ENCODE measurements at regions not wholly inside any gene's neighbourhood (a gene's known extent, or its start where the extent isn't known, plus 50 kb on each side); places are given as distances from the start of the nearest gene placed in this dataset.

GRCh38 chr2:242056785-242057184 is 187.3 kb downstream of the RTP5 start:
- no CpG with 5 or more reads among the region's 11 CpGs for WGBS (ENCODE audit: extremely low coverage, insufficient read length, low lambda C conversion rate)
- H3K36me3 Mint-ChIP-seq (ENCODE audit: insufficient read depth in 1 of 3, low read depth in 3 of 3) = peaks cover 17 to 26% (median 20%) of the 10 kb centered on the region in 3 experiments
- H4K5ac ChIP-seq (ENCODE audit: insufficient read length, low read depth, low read length) = no peak overlapping the region
- no peak overlapping the region for H2BK15ac ChIP-seq (ENCODE audit: low read depth, low read length)
- H2BK5ac ChIP-seq (ENCODE audit: insufficient read length, low read length) = no peak overlapping the region
- H3K27me3 ChIP-seq (ENCODE audit: insufficient read depth, low read length) = peaks cover 3% of the 10 kb centered on the region; the same call in 1 of the 2 replicates
- no peak overlapping the region for H3K4ac ChIP-seq (ENCODE audit: low read depth, low read length)
- H3K4me1 Mint-ChIP-seq = peaks cover 6 to 7% of the 10 kb centered on the region in 2 experiments; a peak in 2 of 4 replicates
- no peaks in the 10 kb centered on the region for H3K79me2 ChIP-seq (ENCODE audit: insufficient read depth, low read length)
- H3K23ac ChIP-seq (ENCODE audit: insufficient read length, low read depth, low read length) = no peak overlapping the region
- H4K20me1 ChIP-seq (ENCODE audit: control insufficient read depth, insufficient read depth, insufficient read length) = no peaks in the 10 kb centered on the region
- no peak for TF ChIP-seq CTCF (conservative IDR thresholded peaks at IDR 0.05)
- H2AFZ ChIP-seq (ENCODE audit: low read length) = no peak overlapping the region
- H3K18ac ChIP-seq (ENCODE audit: insufficient read length, low read depth, low read length) = no peak overlapping the region
- H2BK120ac ChIP-seq (ENCODE audit: low read depth, low read length, poor library complexity, severe bottlenecking) = no peak overlapping the region
- peaks cover 25 to 26% of the 10 kb centered on the region in 2 experiments for H3K9me3 Mint-ChIP-seq
- H3K4me1 ChIP-seq (ENCODE audit: insufficient read depth, low read length) = no peaks in the 10 kb centered on the region
- peaks cover 100% of the 10 kb centered on the region for H3K27me3 Mint-ChIP-seq (ENCODE audit: low read depth)
- no peak overlapping the region for H3K9ac ChIP-seq (ENCODE audit: extremely low read depth, insufficient read length, low read length)
- no peaks in the 10 kb centered on the region for H3K9me3 ChIP-seq (ENCODE audit: control insufficient read depth, low read depth, low read length)
- no peak for DNase-seq
- H3K14ac ChIP-seq (ENCODE audit: insufficient read depth, low read length) = no peak overlapping the region
- no peak overlapping the region for H3T11ph ChIP-seq (ENCODE audit: low read length)
- H3K79me1 ChIP-seq (ENCODE audit: insufficient read depth, low read depth, low read length, poor library complexity, severe bottlenecking) = no peaks in the 10 kb centered on the region
- H2BK20ac ChIP-seq (ENCODE audit: low read depth, low read length, poor library complexity, severe bottlenecking) = no peak overlapping the region
- no peak overlapping the region for H2BK12ac ChIP-seq (ENCODE audit: insufficient read length, low read depth, low read length)
- H3K27ac ChIP-seq (ENCODE audit: insufficient read length, low read depth, low read length) = no peak overlapping the region
- H2AK5ac ChIP-seq (ENCODE audit: insufficient read length, low read length) = no peak overlapping the region
- H4K91ac ChIP-seq (ENCODE audit: insufficient read length, low read depth, low read length) = no peak overlapping the region
- no peak overlapping the region for H3K4me2 ChIP-seq (ENCODE audit: insufficient read depth, insufficient read length, low read length)
- no peak overlapping the region for H3K4me3 Mint-ChIP-seq
- no peaks in the 10 kb centered on the region for H3K23me2 ChIP-seq (ENCODE audit: insufficient read length, low read depth, low read length, poor library complexity, severe bottlenecking)
- no peak overlapping the region for H3K27ac Mint-ChIP-seq
- H4K8ac ChIP-seq (replicated peaks; ENCODE audit: insufficient read length, low read depth, low read length) = no peak overlapping the region
- no peak overlapping the region for H3K56ac ChIP-seq (ENCODE audit: insufficient read length, low read depth, low read length)
